ENCODE measurements at regions not wholly inside any gene's neighbourhood (a gene's known extent, or its start where the extent isn't known, plus 50 kb on each side); places are given as distances from the start of the nearest gene placed in this dataset.

GRCh38 chrX:121457096-121457495, 409.7 kb downstream of the GLUD2 start:
- Mint-ChIP-seq H3K4me1 (ENCODE audit: low read depth) (no peaks in the 10 kb centered on the region), H3K27ac (no peak overlapping the region), H3K36me3 (ENCODE audit: low read depth) (no peaks in the 10 kb centered on the region), H3K27me3 (no peaks in the 10 kb centered on the region), H3K4me3 (no peak overlapping the region), H3K9me3 (peaks cover 7% of the 10 kb centered on the region)
- intact Hi-C loops (cut with micrococcal nuclease) = no loop called here
- ChIA-PET CTCF (no interaction called here), POLR2A (no interaction called here)
- no peak for DNase-seq
- ATAC-seq = no peak
- no peak for TF ChIP-seq CTCF (IDR thresholded peaks at IDR 0.05)

DNA sequence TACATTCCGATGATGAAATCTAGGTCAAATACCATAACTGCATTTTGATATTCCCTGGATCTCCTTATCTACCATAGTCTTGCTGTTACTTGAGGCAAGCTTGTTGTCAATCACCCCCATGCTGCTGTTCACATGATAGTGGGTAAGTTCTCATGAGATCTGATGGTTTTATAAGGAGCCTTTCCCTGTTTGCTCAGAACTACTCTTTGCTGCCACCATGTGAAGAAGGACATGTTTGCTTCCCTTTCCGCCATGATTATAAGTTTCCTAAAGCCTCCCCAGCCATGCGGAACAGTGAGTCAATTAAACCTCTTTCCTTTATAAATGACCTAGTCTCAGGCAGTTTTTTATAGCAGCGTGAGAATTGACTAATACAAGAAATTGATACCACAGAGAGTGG, 432.0 kb downstream of the GLUD2 start:
- H3K36me3 Mint-ChIP-seq (ENCODE audit: low read depth) = no peaks in the 10 kb centered on the region
- CTCF ChIA-PET = no interaction called here
- no peak for DNase-seq
- H3K27ac Mint-ChIP-seq = no peak overlapping the region
- H3K9me3 Mint-ChIP-seq = no peaks in the 10 kb centered on the region
- intact Hi-C loops (cut with micrococcal nuclease) = no loop called here
- ATAC-seq = no peak
- H3K27me3 Mint-ChIP-seq = no peaks in the 10 kb centered on the region
- POLR2A ChIA-PET = no interaction called here
- no peak overlapping the region for H3K4me3 Mint-ChIP-seq
- H3K4me1 Mint-ChIP-seq (ENCODE audit: low read depth) = no peaks in the 10 kb centered on the region
- TF ChIP-seq CTCF (IDR thresholded peaks at IDR 0.05) = no peak

GRCh38 chrX:121496966-121497365, 449.6 kb downstream of the GLUD2 start:
- Mint-ChIP-seq H3K9me3 (no peaks in the 10 kb centered on the region), H3K4me1 (ENCODE audit: low read depth) (no peaks in the 10 kb centered on the region), H3K27ac (no peak overlapping the region), H3K4me3 (no peak overlapping the region), H3K27me3 (no peaks in the 10 kb centered on the region), H3K36me3 (ENCODE audit: low read depth) (no peaks in the 10 kb centered on the region)
- CTCF ChIA-PET = no interaction called here
- POLR2A ChIA-PET = no interaction called here
- DNase-seq (no peak), ATAC-seq (no peak)
- intact Hi-C loops (cut with micrococcal nuclease) = no loop called here
- no peak for TF ChIP-seq CTCF (IDR thresholded peaks at IDR 0.05)

- Mint-ChIP-seq H3K9me3 (no peaks in the 10 kb centered on the region), H3K4me3 (no peak overlapping the region), H3K4me1 (ENCODE audit: low read depth) (no peaks in the 10 kb centered on the region), H3K27me3 (no peaks in the 10 kb centered on the region), H3K36me3 (ENCODE audit: low read depth) (no peaks in the 10 kb centered on the region), H3K27ac (no peak overlapping the region)
- intact Hi-C loops (cut with micrococcal nuclease) = no loop called here
- POLR2A ChIA-PET = no interaction called here
- peak; percentile 1 for DNase-seq
- no peak for ATAC-seq
- CTCF ChIA-PET = no interaction called here
- no peak for TF ChIP-seq CTCF (IDR thresholded peaks at IDR 0.05)
Observed at GRCh38 chrX:121504153-121504552, 456.7 kb downstream of the GLUD2 start.

DNA sequence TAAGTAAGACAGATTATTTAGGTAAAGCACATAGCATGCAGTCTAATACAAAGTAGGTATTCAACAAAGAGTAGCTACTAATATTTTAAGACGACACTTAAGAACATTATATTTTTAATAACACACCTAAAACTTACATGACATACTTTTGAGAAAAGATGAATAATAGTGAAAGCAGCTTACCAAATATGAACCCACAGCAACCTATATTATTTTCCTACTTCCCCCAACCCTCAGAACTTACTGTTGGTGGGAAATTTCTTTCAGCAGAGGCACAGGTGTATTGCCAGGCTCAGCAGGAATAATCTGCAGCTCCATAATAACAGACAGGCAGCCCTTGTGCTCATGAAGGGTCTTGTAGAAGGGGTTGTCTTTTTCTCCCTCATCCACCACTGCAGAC, 498.9 kb downstream of the GLUD2 start:
- POLR2A ChIA-PET = no interaction called here

More for the DNA sequence above, 498.9 kb downstream of the GLUD2 start:
- TF ChIP-seq CTCF (IDR thresholded peaks at IDR 0.05) = no peak
- Mint-ChIP-seq H3K4me3 (no peak overlapping the region), H3K27ac (no peak overlapping the region), H3K4me1 (ENCODE audit: low read depth) (no peaks in the 10 kb centered on the region), H3K27me3 (no peaks in the 10 kb centered on the region), H3K9me3 (peaks cover 4% of the 10 kb centered on the region), H3K36me3 (ENCODE audit: low read depth) (no peaks in the 10 kb centered on the region)
- intact Hi-C loops (cut with micrococcal nuclease) = no loop called here
- ATAC-seq = no peak
- DNase-seq = no peak
- CTCF ChIA-PET = no interaction called here

Measured in activated CD8-positive, alpha-beta T cell treated with anti-CD3 and anti-CD28 coated beads for 36 hours (primary cell).